GM12891 (cell line): ENCODE measurements at regions not wholly inside any gene's neighbourhood (a gene's known extent, or its start where the extent isn't known, plus 50 kb on each side); places are given as distances from the start of the nearest gene placed in this dataset.
"Not testable (repeated sequence)": the region's sequence is repeated elsewhere in the genome, so short reads cannot be mapped to it uniquely, and the experiment has no call there.

Experiments used
- PAX5 ChIP-seq: IDR thresholded peaks from 2 replicates; pipeline ENCODE4 v1.6.1; 2011; ENCODE audit warnings: low read length, moderate library complexity, mild to moderate bottlenecking; ENCODE audit not compliant: insufficient read depth, severe bottlenecking
- POLR2A ChIP-seq: IDR thresholded peaks from 2 replicates; pipeline ENCODE4 v1.6.1; 2011; ENCODE audit warnings: low read depth, low read length, control low read depth
- POLR2AphosphoS5 ChIP-seq: IDR thresholded peaks from 2 replicates; pipeline ENCODE4 v1.6.1; 2011; ENCODE audit warnings: low read depth, low read length, control low read depth
- TAF1 ChIP-seq: IDR thresholded peaks from 2 replicates; pipeline ENCODE4 v1.6.1; 2011; ENCODE audit warnings: low read depth, low read length, control low read depth

GRCh38 chr4:125191874-125192459, 122.8 kb upstream of the FAT4 start:
- not testable (repeated sequence) for TF ChIP-seq POLR2AphosphoS5, POLR2A, TAF1, PAX5
